HK-2 (cell line): ENCODE measurements at regions not wholly inside any gene's neighbourhood (a gene's known extent, or its start where the extent isn't known, plus 50 kb on each side); places are given as distances from the start of the nearest gene placed in this dataset.
"Not testable (repeated sequence)": the region's sequence is repeated elsewhere in the genome, so short reads cannot be mapped to it uniquely, and the experiment has no call there.

Experiments
- DNase-seq: peaks from one replicate; pipeline ENCODE4 v3.0.0-alpha.2; 2018; ENCODE audit not compliant: unreplicated experiment

DNA sequence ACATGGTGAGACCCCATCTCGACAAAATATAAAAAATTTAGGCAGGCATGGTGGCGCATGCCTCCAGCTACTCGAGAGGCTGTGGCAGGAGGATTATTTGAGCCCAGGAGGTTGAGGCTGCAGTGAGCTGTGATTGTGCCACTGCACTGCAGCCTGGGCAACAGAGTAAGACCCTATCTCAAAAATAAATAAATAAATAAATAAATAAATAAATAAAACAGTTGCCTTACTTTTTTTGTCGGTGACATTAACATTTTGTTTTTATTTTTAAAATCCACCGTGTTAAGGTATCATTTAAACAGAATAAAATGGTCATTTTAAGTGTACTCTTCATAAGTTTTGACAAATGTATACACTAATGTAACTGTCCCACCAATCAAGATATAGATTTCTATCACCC lies 57.0 kb downstream of the RASL11A start:
- DNase-seq: no peak

DNA sequence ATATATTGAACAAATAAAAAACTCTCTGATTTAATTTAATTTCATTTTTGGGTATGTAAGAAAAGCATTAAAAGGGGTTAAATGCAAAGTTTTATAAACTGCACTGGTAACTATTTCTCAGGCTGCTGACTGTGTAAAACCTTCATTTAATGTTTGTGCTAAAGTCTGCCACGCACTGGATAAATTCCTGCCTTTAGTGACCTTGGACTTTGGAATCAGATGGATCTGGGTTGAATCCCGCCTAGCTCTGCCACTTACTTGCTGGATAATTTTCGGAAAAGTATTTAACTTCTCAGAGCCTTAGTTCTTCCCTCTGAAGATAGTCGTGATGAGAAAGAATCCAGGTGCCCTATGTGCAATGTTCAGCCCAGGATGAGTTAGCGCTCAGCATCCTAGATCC lies 58.6 kb downstream of the RASL11A start:
- no peak for DNase-seq

DNA sequence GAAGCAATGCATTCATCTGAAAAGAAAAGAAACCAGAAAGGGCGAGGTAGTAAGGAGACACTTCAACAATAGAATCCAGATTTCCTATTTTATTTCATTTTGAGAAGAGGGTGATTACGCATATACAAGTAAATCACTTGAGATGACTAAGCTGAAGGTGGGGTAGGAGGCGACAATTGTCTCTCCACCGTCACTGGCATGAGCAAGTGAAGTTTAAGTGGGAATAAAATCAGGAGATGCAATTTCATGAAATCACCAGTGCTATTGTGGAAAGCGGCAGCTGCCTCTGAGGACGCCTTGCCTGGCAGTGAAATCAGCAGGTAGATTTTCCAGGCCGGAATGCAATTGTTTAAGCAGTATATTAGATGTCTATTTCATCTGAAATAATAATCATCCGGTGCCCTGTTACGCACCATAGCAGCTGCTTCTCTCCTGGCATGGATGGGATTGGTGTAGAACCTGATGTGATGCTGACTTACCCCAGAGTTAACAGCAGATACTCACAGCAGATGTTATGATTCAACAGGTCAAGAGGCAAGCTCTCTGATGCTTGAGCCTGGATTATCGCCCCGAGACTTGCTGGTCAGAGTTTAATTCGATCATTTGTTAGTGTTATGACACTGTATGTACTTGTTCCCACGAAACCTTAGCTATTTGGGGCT lies 64.3 kb downstream of the RASL11A start:
- DNase-seq: no peak

DNA sequence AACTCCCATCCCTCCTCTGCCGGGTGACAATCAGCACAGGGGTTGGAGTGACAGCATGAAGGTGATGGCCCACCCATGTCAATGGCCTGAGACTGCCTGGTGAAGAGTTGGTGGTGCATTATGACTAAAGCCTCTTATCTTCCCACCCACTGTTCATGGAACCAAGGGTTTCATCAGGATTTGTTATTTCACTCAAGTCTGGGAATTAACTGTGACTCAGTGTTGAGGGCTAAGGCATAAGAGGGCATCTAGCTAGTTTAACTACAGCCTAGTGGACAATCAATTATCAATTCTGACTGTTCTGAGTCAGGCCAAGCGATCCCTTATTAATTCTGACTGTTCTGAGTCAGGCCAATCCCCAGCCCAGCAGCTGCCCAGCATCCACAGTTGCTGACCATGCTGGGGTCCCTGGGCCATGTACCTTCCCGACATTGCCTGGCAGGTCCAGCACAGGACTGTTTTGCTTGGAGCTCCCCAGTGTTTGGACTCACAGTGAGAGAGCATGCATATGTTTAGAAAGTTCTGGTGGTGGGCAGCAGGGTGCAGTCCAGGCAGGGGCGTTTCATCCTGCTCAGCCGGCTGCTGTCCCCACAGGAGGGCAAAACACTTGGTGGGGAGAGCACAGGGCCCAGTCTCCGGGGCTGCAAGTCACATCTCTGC lies 65.5 kb downstream of the RASL11A start:
- DNase-seq: no peak

DNA sequence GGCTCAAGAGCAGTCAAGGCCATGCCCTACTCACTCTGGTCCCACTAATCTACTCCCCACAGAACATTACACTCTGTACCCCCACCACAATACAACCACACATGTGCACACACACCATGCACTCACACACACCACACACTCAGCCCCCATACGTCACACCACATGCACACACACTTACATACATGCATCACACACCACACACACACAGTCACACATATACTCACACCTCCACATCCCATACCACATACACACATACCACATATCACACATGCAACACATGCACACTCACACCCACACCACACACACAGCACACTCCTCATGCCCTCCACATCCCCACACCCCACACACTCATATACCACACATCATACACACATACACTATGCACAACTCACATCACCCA lies 67.6 kb downstream of the RASL11A start:
- no peak for DNase-seq

DNA sequence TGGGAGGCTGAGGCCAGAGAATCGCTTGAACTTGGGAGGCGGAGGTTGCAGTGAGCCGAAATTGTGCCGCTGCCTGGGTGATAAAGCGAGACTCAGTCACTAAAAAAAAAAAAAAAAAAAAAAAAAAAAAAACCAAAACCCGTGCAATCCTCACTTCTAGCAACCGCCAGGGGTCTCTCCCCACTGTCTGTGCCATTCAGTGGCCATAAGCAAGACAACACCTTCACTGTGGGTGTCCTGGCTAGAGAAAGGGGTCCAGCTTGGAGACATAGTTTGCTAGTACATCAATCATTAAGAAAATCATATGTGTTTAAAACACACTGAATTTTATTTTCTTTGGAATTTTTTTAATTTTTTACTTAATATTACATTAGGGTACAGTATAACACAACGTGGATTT lies 68.2 kb downstream of the RASL11A start:
- DNase-seq: no peak

DNA sequence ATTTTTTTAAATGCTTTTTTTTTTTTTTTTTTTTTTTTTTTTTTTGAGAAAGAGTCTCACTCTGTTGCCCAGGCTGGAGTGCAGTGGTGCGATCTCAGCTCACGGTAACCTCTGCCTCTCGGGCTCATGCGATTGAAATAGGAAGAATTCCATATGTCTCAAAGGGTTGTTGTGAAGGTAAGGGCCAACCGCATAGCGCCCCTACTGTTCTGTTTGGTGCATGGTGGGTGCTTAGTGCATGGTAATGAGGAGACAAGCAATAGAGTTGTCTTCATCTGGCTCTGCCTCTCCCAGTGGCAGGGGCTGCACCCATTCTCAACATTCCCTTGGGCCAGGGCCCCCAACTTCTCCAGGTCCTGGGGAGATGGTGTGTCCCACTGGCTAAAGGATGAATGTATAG lies 68.7 kb downstream of the RASL11A start:
- peak; percentile 7 for DNase-seq

DNA sequence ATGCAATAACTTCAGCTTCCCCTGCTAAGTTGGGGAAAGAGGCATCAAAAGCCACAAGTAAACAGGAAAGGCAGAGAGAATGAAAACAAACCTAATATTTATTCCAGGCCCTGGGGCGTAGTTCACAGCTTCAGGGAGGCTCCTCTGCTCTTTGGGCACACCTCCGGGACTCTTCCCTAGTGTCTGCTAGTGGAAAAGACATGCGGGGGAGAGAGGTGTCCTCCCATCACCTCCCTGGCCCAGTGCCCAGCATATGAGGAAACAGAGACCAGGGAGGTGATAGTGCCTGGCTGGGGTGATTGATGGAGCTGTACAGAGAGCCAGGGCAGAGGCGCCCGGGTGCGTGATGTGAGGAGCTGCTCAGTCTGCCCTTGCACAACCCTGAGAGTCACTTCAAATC lies 71.0 kb downstream of the RASL11A start:
- no peak for DNase-seq

DNA sequence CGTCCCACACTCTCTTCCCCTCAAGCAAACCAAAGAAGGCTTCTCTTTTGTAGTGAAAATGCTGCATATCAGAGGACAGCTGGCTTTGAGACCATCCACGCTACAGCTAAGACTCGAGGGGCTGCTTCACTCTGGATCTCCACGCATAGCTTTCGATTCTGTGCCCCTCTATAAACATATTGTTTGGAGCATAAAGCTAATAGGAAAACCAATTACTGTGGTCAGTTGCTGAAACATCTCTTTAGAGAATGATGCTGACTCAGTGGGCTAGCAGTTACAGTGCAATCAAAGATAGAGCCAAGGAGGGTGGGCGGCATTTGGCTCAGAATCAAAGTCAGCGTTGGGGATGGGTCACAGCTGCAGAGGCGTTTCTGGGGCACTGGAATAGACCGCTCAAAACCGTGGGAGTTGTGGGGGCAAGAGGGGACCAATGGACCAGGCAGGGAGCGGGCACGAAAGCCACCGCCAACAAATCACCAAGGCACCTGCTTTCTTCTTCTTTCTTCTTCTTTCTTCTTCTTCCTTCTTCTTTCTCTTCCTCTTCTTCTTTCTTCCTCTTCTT lies 76.7 kb downstream of the RASL11A start:
- no peak for DNase-seq

DNA sequence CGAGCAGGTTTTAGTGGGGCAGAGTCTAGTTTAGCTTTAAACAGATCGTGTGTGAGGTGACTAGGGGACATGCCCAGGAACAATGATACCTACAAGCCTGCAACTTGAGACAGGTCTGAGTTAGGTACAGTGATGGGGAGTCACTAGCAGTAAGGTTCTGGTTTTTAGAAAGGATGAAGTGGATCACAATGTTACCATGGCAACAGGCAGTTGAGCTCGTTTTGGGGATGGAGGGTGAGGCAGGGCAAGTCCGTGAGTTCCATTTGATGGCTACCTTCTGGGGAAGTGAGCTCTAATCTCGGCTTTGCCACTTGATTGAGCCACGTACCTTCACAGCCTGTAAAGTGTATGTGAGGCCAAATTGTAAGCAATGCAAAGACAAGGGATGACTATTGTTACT lies 76.0 kb upstream of the GTF3A start:
- no peak for DNase-seq

DNA sequence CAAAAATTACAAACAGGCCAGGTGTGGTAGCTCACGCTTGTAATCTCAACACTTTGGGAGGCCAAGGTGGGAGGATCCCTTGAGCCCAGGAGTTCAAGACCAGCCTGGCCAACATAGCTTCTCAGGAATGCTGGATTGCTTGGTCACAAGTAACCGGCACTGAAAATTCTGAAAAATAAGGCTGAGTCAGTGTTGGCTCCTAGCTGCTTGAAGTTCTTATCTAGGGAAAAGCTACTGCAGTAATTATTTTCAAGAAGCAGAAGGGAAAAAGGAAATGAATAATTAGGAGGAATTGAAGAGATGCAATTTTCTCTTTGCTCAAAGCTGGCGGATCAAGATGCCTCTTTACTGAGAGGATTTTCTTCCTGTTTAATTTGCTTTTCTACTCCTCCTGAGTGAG lies 75.0 kb upstream of the GTF3A start:
- DNase-seq: no peak

DNA sequence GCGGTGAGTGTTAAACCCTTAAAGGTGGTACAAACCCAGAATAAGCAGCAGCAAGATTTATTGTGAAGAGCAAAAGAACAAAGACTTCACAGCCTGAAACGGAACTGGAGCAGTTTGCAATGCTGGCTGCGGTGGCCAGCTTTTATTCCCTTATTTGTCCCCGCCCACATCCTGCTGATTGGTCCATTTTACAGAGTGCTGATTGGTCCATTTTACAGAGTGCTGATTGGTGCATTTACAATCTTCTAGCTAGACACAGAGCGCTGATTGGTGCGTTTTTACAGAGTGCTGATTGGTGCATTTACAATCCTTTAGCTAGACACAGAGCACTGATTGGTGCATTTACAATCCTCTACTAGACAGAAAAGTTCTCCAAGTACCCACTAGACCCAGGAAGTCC lies 73.6 kb upstream of the GTF3A start:
- not testable (repeated sequence) for DNase-seq

DNA sequence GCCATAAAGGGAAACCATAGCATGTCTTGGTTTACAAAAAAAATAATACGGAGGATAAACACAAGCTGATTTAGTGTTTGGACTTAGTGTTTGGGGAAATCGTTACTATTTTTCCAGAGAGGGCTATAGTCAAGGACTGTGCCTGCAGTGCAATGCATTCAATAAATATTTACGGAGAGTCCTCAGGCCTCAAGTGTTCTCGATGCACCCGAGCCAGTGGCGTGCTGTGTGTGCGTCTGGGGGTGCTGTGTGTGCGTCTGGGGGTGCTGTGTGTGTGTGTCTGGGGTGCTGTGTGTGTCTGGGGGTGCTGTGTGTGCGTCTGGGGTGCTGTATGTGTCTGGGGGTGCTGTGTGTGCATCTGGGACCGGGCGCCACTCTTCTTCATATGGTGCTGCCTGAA lies 71.7 kb upstream of the GTF3A start:
- no peak for DNase-seq

DNA sequence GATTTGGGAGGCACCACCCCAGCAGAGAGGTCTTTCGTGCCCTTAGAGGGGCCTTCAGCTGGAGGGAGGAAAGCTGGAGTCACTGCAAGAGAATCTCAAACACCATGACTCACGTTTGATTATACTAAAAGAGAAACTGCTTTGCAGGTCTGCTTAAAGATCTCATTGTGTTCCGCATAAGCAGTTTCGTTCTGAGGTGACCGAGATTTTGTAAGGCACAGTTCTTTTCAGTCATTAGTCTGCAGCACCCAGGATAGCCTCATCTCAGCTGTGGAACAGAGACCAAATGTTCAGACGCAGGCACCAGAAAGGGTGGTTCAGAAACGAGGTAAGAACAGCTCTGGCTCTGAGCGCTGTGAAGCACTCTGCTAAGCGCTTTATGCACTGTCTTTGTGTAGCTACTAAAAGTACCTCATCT lies 71.2 kb upstream of the GTF3A start:
- no peak for DNase-seq

DNA sequence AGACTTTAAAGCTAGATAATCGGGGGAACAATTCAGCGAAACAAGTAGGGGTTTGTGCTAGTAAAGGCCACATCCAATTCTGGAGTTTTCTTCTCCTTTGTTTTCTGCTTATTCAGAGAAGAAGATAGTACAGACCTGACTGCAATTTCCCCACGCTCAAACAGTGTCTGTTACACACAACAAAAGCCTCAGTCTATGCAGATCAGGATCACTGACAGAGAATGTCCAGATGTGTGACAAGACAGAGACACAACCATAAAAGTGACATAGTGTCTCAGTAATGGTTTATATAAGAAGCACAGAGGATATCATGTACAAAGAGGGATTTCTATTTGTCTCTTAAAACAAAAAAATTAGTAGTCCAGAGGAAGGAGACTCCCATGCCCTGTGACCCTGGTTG lies 70.7 kb upstream of the GTF3A start:
- no peak for DNase-seq

DNA sequence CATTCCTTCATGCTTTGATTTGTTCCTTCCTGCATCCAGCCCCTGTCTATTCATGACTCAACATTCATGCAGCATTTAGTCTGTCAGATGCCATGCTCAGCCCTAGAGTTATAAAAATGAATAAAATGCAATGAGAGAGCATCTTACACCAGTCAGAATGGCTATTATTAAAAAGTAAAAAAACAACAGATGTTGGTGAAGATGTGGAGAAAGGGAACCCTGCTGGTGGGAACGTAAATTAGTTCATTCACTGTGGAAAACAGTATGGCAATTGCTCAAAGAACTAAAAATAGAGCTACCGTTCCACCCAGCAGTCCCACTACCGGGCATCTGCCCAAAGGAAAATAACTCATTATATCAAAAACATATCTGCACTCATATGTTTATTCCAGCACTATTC lies 70.0 kb upstream of the GTF3A start:
- no peak for DNase-seq

DNA sequence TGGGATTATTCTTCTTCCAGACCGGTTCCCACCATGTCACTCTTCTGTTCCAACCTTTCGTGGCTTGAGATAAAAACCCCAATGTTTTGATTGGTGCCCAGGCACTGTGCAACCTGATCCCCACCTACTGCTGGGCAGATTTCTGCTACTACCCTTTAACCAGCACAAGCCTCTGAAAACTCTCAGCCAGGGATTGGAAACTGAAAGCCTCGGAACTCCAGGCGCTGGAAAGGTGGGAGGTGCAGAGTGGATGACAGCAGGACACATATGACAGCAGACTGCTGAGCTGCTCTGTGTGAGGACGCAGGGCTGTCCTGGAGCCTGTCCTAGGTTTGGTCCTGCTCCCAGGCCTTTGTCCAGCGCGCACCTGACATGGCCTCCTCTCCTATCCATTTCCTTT lies 68.5 kb upstream of the GTF3A start:
- DNase-seq: no peak

DNA sequence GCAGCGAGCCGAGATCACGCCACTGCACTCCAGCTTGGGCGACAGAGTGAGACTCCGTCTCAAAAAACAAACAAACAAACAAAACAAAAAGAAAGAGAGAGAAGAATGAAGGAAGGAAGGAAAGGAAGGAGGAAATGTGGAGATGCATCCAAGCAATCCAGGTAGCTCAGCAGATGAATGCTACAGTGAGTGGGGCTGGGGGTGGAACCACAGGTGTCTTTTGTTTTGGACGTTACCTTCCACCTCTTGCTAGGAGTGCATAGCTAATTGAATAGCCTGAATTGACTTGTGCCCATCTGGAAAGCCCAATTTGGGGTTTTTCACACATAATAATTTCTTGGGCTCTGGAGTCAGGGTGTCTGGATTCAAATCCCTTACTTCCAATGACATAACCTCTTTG lies 66.0 kb upstream of the GTF3A start:
- DNase-seq: no peak

DNA sequence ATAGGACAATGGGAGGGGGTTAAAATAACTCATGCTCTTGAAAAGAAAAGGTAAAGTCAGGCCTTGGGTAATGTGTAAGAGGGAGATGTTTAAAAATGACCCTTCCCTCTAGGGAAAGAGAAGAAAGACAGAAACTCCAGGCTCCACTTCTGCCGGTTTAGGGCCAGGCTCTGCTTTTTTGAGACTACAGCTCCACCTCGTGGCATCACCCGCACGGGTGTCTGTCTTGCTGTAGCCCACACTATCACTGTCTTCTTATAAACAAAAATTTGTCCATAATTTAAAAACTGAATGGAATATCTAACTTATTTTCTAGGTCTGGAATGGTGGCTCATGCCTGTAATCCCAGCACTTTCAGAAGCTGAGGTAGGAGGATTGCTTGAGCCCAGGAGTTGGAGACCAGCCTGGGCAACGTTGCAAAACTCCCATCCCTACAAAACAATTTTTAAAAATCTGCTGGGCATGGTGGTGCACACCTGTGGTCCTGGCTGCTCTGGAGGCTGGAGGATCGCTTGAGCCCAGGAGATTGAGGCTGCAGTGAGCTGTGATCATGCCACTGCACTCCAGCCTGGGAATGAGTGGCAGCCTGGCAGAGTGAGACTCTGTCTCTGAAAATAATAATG lies 65.1 kb upstream of the GTF3A start:
- peak; percentile 40 for DNase-seq

DNA sequence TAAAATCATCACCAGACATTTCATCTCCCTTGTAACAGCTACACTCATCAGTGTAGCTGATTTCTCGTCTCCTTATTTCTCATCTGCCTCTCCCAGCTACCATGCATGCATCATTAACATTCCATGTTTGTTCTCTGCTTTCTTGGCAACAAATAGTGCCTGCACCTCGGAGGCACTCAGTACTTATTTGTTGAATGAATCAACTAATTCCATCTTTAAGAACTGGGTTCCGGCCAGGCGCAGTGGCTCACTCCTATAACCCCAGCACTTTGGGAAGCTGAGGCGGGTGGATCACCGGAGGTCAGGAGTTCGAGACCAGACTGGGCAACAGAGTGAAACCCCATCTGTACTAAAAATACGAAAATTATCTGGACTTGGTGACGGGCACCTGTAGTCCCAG lies 63.9 kb upstream of the GTF3A start:
- no peak for DNase-seq

DNA sequence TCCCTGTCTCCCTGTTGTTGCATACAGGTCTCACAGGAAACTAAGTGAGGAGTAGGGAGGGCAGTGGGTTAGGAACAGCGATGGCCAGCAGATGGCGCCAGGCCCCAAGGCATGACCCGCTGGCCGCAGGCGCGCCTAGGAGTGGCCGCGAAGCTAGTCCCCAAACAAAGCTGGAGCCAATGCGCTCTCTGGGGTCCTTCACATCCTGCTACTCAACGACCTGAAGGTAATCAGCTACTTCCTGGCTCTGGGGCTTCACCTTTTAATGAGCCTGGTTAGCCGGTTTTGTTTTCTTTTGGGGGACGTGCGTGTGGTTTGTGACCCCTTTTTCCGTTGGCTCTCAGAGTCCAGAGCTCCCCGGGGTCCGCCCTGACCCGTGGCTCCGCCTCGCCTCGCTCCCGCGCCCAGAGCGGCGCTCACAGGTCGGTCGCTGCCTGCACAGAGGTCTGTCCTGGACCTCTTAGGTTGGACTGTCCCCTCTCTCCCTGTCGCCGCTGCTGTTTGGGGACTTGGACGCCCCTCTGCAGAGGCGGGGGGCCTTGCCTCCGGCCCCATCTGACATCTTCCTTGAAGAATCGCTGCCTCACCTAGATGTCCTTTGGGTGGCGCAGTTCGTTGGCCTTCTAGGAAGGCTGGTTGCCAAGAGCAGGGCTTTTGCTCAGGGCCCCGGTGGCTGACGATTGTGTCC lies 62.2 kb upstream of the GTF3A start:
- DNase-seq: peak; percentile 82

DNA sequence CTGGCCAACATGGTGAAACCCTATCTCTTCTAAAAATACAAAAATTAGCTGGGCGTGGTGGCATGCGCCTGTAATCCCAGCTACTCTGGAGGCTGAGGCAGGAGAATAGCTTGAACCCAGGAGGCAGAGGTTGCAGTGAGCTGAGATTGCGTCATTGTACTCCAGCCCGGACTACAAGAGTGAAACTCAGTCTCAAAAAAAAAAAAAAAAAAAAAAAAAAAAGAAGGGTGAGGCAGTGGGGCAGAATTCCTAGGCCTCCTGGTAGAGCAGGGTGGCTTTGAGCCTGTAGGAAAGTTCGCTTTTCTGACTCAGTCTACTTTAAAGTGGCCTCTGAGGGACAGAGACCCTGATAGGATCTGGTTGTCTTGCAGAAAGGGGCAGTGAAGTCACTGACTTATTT lies 60.8 kb upstream of the GTF3A start:
- DNase-seq: not testable (repeated sequence)

DNA sequence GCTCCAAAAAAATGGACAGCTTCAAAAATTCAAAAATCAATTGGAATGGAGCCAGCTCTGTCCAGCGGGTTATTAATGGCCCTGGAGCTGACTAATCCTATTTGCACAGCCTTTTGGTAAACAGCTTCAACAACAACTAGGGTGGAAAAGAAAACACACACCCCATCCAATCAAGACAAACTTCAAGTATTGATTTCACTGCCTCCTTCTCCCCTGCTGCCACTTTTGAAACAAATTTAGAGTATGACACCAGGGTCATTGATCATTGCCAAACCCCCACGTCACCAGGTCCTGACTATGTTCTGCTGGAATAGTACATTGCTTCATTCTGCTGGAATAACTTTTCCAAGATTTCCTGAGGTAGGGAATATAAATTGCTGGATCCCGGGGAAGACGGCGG lies 56.8 kb upstream of the GTF3A start:
- DNase-seq: no peak
